Sigmoid colon (tissue), 4 donors: ENCODE measurements at regions not wholly inside any gene's neighbourhood (a gene's known extent, or its start where the extent isn't known, plus 50 kb on each side); places are given as distances from the start of the nearest gene placed in this dataset.

ENCODE experiments used
- POLR2A ChIP-seq, 2 donors: fragments of 450-650 bp; IDR thresholded peaks; one replicate each; pipeline ENCODE4 v1.6.1; 2016; ENCODE audit warnings: antibody characterized with exemption in 2 of 2, mild to moderate bottlenecking in 2 of 2, moderate library complexity in 2 of 2
- POLR2AphosphoS5 ChIP-seq, 4 donors: sonication (generic); formaldehyde crosslinking; IDR thresholded peaks; one replicate each; pipeline ENCODE4 v1.6.1; 2017; ENCODE audit warnings: antibody characterized with exemption in 4 of 4
- TF ChIP-seq, protein P1 (sequence below), 4 experiments: fragments of 450-650 bp in 3 of 4; fragments of 200-600 bp in 1 of 4; IDR thresholded peaks; one replicate each; pipeline ENCODE4 v1.5.1; 2016 to 2019; ENCODE audit warnings: antibody characterized with exemption in 4 of 4, mild to moderate bottlenecking in 3 of 4, moderate library complexity in 2 of 4

DNA sequence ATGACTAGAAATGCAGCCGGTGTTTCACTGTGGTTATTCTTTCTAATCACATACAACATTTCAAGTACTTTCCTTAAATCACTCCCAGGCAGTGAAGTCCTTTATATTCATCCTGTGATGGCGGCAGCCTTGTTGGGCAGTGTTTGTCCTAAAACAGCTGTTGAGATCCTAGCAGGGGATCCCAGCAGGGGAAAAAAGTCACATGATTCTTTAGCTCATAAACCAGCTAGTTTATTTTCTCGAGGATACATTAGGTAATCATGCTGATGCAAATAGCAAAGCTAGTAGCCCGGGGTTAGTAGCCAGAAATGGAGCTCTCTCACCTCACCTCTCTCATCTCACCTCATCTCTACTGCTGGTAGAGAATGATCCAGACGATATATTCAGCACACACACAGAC is 70.5 kb downstream of the FOXD1 start:
- TF ChIP-seq, protein P1, sequence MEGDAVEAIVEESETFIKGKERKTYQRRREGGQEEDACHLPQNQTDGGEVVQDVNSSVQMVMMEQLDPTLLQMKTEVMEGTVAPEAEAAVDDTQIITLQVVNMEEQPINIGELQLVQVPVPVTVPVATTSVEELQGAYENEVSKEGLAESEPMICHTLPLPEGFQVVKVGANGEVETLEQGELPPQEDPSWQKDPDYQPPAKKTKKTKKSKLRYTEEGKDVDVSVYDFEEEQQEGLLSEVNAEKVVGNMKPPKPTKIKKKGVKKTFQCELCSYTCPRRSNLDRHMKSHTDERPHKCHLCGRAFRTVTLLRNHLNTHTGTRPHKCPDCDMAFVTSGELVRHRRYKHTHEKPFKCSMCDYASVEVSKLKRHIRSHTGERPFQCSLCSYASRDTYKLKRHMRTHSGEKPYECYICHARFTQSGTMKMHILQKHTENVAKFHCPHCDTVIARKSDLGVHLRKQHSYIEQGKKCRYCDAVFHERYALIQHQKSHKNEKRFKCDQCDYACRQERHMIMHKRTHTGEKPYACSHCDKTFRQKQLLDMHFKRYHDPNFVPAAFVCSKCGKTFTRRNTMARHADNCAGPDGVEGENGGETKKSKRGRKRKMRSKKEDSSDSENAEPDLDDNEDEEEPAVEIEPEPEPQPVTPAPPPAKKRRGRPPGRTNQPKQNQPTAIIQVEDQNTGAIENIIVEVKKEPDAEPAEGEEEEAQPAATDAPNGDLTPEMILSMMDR (IDR thresholded peaks at IDR 0.05) = no peak
- TF ChIP-seq POLR2AphosphoS5 (IDR thresholded peaks at IDR 0.05) = no peak
- TF ChIP-seq POLR2A (IDR thresholded peaks at IDR 0.05) = no peak
